ENCODE measurements at regions not wholly inside any gene's neighbourhood (a gene's known extent, or its start where the extent isn't known, plus 50 kb on each side); places are given as distances from the start of the nearest gene placed in this dataset.

GRCh38 chr5:5544094-5544663, 121.7 kb downstream of the ICE1 start:
- Histone ChIP-seq H3K27ac (ENCODE audit: insufficient read length, low read depth, low read length) (no peak overlapping the region), H2AK5ac (ENCODE audit: insufficient read length, low read length) (no peak overlapping the region), H3K9me3 (ENCODE audit: control insufficient read depth, low read depth, low read length) (no peaks in the 10 kb centered on the region), H3K9ac (ENCODE audit: extremely low read depth, insufficient read length, low read length) (no peak overlapping the region), H3K4ac (ENCODE audit: low read depth, low read length) (no peak overlapping the region), H3K14ac (ENCODE audit: insufficient read depth, low read length) (no peak overlapping the region), H2AFZ (ENCODE audit: low read length) (no peak overlapping the region), H3K18ac (ENCODE audit: insufficient read length, low read depth, low read length) (no peak overlapping the region), H4K20me1 (ENCODE audit: control insufficient read depth, insufficient read depth, insufficient read length) (no peaks in the 10 kb centered on the region), H3K79me1 (ENCODE audit: insufficient read depth, low read depth, low read length, poor library complexity, severe bottlenecking) (no peaks in the 10 kb centered on the region), H2BK15ac (ENCODE audit: low read depth, low read length) (no peak overlapping the region), H4K5ac (ENCODE audit: insufficient read length, low read depth, low read length) (no peak overlapping the region), H3K4me1 (ENCODE audit: insufficient read depth, low read length) (peaks cover 7% of the 10 kb centered on the region), H4K8ac (replicated peaks; ENCODE audit: insufficient read length, low read depth, low read length) (no peak overlapping the region), H2BK5ac (ENCODE audit: insufficient read length, low read length) (no peak overlapping the region), H3K79me2 (ENCODE audit: insufficient read depth, low read length) (no peaks in the 10 kb centered on the region), H2BK12ac (ENCODE audit: insufficient read length, low read depth, low read length) (no peak overlapping the region), H3T11ph (ENCODE audit: low read length) (no peak overlapping the region), H3K56ac (ENCODE audit: insufficient read length, low read depth, low read length) (no peak overlapping the region), H2BK120ac (ENCODE audit: low read depth, low read length, poor library complexity, severe bottlenecking) (no peak overlapping the region), H3K23ac (ENCODE audit: insufficient read length, low read depth, low read length) (no peak overlapping the region), H3K4me2 (ENCODE audit: insufficient read depth, insufficient read length, low read length) (no peak overlapping the region), H3K27me3 (ENCODE audit: insufficient read depth, low read length) (no peaks in the 10 kb centered on the region), H2BK20ac (ENCODE audit: low read depth, low read length, poor library complexity, severe bottlenecking) (no peak overlapping the region), H4K91ac (ENCODE audit: insufficient read length, low read depth, low read length) (no peak overlapping the region), H3K23me2 (ENCODE audit: insufficient read length, low read depth, low read length, poor library complexity, severe bottlenecking) (no peaks in the 10 kb centered on the region)
- Mint-ChIP-seq H3K4me1 (peaks cover 23 to 31% of the 10 kb centered on the region in 2 experiments), H3K9me3 (peaks cover 0 to 3% of the 10 kb centered on the region in 2 experiments; a peak in 2 of 5 replicates), H3K27ac (no peak overlapping the region), H3K36me3 (ENCODE audit: insufficient read depth in 1 of 3, low read depth in 3 of 3) (no peaks in the 10 kb centered on the region; a peak in 1 of 7 replicates), H3K27me3 (ENCODE audit: low read depth) (no peaks in the 10 kb centered on the region), H3K4me3 (no peak overlapping the region)
- WGBS (ENCODE audit: extremely low coverage, insufficient read length, low lambda C conversion rate): no CpG with 5 or more reads among the region's 8 CpGs
- TF ChIP-seq, protein P1, sequence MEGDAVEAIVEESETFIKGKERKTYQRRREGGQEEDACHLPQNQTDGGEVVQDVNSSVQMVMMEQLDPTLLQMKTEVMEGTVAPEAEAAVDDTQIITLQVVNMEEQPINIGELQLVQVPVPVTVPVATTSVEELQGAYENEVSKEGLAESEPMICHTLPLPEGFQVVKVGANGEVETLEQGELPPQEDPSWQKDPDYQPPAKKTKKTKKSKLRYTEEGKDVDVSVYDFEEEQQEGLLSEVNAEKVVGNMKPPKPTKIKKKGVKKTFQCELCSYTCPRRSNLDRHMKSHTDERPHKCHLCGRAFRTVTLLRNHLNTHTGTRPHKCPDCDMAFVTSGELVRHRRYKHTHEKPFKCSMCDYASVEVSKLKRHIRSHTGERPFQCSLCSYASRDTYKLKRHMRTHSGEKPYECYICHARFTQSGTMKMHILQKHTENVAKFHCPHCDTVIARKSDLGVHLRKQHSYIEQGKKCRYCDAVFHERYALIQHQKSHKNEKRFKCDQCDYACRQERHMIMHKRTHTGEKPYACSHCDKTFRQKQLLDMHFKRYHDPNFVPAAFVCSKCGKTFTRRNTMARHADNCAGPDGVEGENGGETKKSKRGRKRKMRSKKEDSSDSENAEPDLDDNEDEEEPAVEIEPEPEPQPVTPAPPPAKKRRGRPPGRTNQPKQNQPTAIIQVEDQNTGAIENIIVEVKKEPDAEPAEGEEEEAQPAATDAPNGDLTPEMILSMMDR (conservative IDR thresholded peaks at IDR 0.05): no peak
- no peak for DNase-seq
